GM21529 (cell line): ENCODE measurements at regions not wholly inside any gene's neighbourhood (a gene's known extent, or its start where the extent isn't known, plus 50 kb on each side); places are given as distances from the start of the nearest gene placed in this dataset.
"Not testable (repeated sequence)": the region's sequence is repeated elsewhere in the genome, so short reads cannot be mapped to it uniquely, and the experiment has no call there.

Experiments
- ATAC-seq: cut with Tn5 transposase; IDR thresholded peaks from one replicate; pipeline ENCODE4 v1.9.1; 2021; ENCODE audit not compliant: unreplicated experiment

GRCh38 chr6:154598399-154598798, 87.9 kb upstream of the CNKSR3 start:
- no peak for ATAC-seq

DNA sequence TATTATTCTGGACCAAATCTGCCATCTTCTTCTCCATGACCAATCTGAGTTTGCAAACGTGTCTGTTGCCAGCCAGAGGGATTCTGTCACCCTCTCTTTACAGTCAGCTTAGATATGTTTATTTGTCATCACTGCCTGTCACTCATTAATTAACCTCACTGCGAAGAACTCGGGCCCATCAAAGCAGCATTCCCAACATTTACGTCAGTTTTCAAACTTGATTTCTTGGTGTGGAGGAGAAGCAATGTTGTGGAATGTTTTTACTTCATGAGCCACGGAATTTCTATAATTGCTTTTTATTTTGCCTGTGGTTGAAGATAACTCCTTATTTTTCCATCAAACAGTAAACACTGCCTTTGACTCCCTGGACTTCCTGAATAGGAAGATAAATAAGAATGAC, 91.8 kb upstream of the CNKSR3 start:
- no peak for ATAC-seq

- no peak for ATAC-seq
These were observed 92.2 kb upstream of the CNKSR3 start for GRCh38 chr6:154602708-154603107.

GRCh38 chr6:154604119-154604518, 93.6 kb upstream of the CNKSR3 start:
- peak; percentile 28 for ATAC-seq

DNA sequence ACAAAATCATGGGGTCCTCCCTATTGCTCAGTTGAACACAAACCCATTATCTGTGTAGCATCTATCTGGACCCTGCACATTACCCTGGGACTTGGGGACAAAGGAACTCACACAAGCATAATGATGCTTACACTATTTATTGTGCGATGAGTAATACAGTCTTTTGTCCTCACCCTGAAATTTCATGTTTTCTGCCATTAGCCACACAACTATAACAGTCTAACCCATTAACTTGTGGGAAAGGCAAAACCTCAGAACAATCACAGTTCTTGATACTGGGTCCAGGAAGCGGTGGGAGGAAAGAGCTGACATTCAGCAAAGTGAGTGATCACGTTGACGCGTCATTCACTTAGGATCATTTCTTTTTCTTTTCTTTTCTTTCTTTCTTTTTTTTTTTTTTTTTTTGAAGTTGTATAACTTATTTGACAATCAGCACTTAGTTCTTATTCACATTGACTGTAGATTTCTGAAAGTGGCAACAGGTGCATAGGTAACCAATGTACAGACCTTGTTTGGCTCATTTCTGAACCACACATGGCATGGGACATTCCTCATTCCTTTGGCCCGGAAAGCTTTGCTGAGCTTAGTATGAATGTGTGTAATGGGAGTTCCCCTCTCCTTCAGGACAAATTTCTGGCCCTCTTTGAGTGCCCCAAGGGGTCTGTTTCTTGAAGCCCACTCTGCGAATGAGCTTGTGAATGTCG, 94.8 kb upstream of the CNKSR3 start:
- peak; percentile 48 for ATAC-seq

DNA sequence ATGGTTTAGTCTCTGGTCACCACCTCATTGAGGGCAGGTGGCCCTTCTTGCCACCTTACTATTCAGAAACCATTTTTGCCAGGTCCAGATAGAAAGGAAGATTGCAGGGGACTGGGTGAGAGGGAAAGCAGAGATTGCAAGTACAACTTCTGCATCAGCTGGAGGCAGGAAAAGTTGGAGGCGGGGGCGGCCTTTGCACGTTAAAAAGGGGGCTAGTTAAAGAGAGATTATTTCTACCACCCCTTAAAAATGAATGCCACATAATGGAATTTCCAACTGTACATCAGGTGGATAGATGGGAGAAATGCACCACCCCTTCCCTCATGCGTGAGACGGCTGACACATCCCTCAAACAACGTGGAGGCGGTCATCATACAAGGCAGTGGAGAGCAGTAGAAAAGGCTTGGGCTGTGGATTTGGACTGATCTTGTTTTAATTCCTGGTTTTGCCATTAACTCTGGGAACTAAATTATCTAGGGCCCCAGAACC, 95.4 kb upstream of the CNKSR3 start:
- ATAC-seq, result no peak

- ATAC-seq, result peak; percentile 77
These were observed 96.0 kb upstream of the CNKSR3 start for GRCh38 chr6:154606457-154606856.

GRCh38 chr6:154606860-154607259, 96.4 kb upstream of the CNKSR3 start:
- ATAC-seq, result no peak

GRCh38 chr6:154611241-154611640, 100.8 kb upstream of the CNKSR3 start:
- ATAC-seq, result peak; percentile 51

DNA sequence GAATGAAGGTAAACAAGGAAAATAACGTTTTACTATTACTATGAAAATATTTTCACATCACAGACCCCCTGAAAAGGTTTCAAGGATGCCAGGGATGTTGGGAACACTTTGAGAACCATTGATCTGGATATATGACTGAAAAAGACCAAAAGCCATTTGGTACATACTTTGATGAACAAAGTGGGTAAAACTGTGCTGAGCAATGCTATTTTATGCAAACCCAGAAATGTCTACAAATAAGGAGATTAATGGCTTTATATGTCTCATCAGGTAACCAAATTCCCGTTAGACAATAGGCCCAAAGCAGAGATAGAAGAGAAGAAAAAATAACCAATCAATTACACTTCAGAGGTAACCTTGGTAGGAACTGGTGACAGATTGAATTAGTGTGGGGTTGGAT, 101.4 kb upstream of the CNKSR3 start:
- no peak for ATAC-seq

- ATAC-seq, result no peak
These were observed 102.7 kb upstream of the CNKSR3 start for GRCh38 chr6:154613137-154613676.

- no peak for ATAC-seq
These were observed 103.6 kb upstream of the CNKSR3 start for GRCh38 chr6:154614101-154614500.

DNA sequence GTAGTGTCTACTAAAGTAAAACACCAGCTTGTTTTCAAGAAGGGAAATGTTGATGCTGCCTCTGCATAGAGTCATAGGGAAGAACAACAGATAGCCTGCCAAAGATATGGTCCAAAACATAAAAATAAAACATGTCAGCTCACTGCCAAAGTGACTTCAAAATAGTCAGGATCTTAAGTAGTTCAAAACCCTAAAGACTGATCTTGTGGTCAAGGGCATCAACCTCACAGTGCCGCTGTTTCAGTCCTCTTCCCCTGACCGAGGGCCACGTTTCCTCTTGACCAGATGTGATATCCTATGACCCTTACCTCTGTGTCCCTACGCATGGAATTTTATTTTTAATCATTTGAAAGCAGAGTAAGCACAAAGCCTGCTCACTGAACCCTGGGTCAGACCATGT, 104.2 kb upstream of the CNKSR3 start:
- ATAC-seq, result no peak

DNA sequence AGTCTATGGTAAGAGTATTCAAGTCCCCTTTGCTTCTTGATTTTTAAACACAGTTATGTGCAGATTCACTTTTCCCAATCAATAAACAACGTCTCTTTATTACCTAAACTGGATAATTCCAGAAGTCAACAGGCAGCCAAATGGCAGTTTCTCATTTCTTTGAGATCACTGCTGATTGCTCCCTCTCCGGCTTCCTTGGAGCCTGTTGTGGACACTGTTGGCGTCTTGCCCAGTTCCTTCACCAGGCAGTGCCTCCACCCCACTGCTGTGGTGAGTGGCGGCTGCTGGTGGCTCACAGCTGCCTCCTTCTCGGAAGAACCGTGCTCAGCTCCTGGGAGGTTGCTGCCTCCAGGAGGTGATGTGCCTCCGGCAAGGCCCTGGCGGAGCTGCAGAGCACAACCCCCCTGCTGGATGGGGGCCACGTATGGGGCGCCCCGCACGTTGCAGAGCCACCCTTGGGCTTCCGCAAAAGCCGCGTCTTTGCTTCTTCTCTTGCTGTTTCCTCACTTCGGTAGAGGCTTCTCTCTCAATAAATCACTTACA, 105.1 kb upstream of the CNKSR3 start:
- ATAC-seq, result no peak

- ATAC-seq, result no peak
These were observed 106.7 kb upstream of the CNKSR3 start for GRCh38 chr6:154617175-154617574.

DNA sequence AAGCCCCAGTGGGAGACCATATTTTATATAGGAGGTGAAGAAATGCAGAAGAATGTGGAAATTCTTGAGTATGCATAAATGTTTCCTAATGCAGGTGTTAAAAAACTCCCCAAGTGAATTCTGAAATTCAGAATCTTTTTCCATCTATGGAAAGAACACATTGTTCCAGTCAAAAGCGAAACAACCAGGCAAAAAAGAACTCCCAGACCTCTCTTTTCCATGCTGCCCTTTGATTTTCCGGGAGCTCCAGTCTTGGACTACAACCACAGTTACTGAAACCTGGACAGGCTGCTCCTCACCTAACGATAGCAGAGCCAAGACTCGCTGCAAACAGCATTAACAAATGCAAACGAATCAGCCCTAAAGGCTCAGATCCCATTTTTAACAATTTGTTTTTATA, 108.7 kb upstream of the CNKSR3 start:
- no peak for ATAC-seq

DNA sequence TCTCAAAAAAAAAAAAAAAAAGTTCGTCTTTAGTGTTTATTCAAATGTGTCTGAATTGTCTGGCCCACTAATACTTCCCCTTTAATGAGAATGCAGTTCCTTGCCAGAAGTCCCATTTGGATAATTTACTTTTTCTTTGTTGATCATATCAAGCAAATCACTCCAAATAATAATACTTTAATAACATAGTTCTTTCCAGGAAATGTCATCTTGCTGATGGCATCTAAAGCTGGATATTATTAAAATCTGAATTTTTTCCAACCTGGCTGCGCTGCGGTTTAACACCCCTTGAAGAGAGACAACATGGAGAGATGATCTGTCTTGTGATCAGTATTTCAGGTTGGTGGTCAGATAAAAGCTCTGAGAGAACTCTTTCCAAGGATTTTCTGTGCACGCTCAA, 111.2 kb upstream of the CNKSR3 start:
- ATAC-seq, result no peak

DNA sequence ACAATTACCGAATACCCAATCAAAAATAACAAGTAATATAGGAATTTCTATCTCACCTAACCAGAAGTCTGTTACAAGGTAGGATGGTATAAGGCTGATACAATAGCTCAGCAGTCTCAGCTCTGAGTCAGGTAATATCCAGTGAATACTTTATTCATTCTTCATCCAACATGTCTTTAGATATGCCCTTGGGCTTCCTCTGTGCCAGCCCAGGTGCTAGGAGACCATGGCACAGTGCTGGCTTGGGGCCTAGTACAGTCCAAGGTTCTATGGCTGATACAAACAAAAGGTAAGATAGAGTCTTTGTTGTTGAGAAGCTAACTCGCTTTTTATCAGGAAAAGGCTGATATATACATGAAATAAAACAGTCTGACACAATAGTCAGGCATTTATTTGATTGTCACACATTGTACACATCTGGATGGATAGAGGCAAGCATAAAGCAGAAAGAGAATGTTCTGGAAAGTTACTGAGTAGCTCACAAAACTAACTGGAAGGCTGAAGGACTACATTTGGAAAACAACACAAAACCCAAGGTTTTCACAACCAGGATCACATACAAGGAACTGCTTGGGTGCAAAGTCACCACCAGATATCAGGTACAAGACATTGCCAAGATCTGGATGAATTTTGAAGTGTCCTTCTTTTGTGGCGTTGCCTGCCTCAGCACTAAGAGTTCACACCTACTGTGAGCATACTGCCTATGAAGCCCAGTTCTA, 110.4 kb upstream of the SCAF8 start:
- ATAC-seq, result no peak

DNA sequence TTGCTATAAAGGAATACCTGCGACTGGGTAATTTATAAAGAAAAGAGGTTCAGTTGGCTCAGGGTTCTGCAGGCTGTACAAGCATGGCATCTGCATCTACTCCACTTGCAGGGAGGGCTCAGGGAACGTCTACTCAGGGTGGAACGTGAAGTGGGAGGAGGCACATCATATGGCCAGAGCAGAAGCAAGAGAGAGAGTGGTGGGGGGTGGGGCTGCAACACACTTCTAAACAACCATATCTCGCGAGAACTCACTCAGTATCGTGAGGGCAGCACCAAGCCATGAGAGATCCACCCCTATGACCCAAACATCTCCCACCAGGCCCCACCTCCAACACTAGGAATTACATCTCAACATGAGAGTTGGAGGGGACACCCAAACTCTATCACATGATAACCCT, 109.8 kb upstream of the SCAF8 start:
- ATAC-seq, result no peak

GRCh38 chr6:154624038-154624599, 109.1 kb upstream of the SCAF8 start:
- no peak for ATAC-seq

GRCh38 chr6:154624727-154625126, 108.5 kb upstream of the SCAF8 start:
- ATAC-seq, result not testable (repeated sequence)

DNA sequence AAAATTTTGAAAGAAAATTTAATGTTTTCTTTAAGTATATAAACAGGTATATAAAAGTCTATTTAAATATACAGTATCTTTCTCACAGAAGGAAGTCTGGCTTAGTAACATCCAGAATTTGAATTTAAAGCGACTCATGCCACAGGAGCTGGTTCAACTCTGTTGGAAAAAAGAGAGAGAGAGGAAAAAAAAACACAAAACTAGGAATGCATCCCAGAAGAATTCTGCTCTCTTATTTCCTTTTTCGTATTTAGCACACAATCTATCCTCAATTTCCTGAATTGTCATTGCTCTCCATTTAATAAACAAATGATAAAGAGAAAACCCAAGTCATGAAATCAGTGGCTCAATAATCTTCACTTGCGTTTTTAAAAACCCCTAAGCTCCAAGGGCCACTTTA, 107.5 kb upstream of the SCAF8 start:
- no peak for ATAC-seq
